IMR-90 (cell line): ENCODE measurements at regions not wholly inside any gene's neighbourhood (a gene's known extent, or its start where the extent isn't known, plus 50 kb on each side); places are given as distances from the start of the nearest gene placed in this dataset.

ENCODE experiments used
- ATAC-seq: fragments of 200-7000 bp; cut with Tn5 transposase; 2 replicates; pipeline ENCODE4 v1.9.1; 2020; ENCODE audit warnings: low read depth, mild to moderate bottlenecking, moderate library complexity
- BruUV-seq: library from RNA; stranded (reverse); fragments of 400-500 nt; replicated peaks from 2 replicates; lab custom pipeline; 2021; lab: Mats Ljungman, UMichigan
- CTCF ChIA-PET: fragments of 300-600 bp; formaldehyde crosslinking; extraction: SDS; loops from one replicate; lab custom pipeline; 2021; ENCODE audit warnings: antibody characterized with exemption; lab: Yijun Ruan, JAX
- POLR2A ChIA-PET: fragments of 300-600 bp; sonication (Branson Sonifier 250); formaldehyde crosslinking; loops from one replicate; lab custom pipeline; 2022; ENCODE audit warnings: antibody characterized with exemption; ENCODE audit not compliant: unreplicated experiment; lab: Charles Lee
- DNase-seq: peaks from one replicate; pipeline ENCODE4 v3.0.0; 2013
- H2AFZ ChIP-seq: replicated peaks from 2 replicates; pipeline ENCODE3; 2013; ENCODE audit warnings: low read length, mild to moderate bottlenecking; ENCODE audit not compliant: poor library complexity
- H2AK5ac ChIP-seq: 2 replicates; pipeline ENCODE4 v1.6.1; 2013; ENCODE audit warnings: low read depth, low read length, inconsistent platforms
- H2AK9ac ChIP-seq: replicated peaks from 2 replicates; pipeline ENCODE3; 2013; ENCODE audit warnings: mild to moderate bottlenecking, low read depth, low read length, moderate library complexity; ENCODE audit not compliant: poor library complexity
- H2BK120ac ChIP-seq: 2 replicates; pipeline ENCODE4 v1.6.1; 2013; ENCODE audit warnings: low read depth, low read length, inconsistent platforms
- H2BK15ac ChIP-seq: 3 replicates; pipeline ENCODE4 v1.6.1; 2013; ENCODE audit warnings: low read depth, low read length, inconsistent platforms
- H2BK20ac ChIP-seq: 2 replicates; pipeline ENCODE4 v1.6.1; 2013; ENCODE audit warnings: low read depth, mild to moderate bottlenecking, inconsistent platforms, low read length, moderate library complexity
- H2BK5ac ChIP-seq: 2 replicates; pipeline ENCODE4 v1.6.1; 2013; ENCODE audit warnings: mild to moderate bottlenecking, low read depth, low read length, inconsistent platforms; ENCODE audit not compliant: poor library complexity, severe bottlenecking
- H3K14ac ChIP-seq: replicated peaks from 2 replicates; pipeline ENCODE4 v1.6.1; 2013; ENCODE audit warnings: low read depth, low read length, inconsistent platforms
- H3K18ac ChIP-seq: 2 replicates; pipeline ENCODE4 v1.6.1; 2013; ENCODE audit warnings: low read depth, low read length, control low read depth
- H3K23ac ChIP-seq: 2 replicates; pipeline ENCODE4 v1.6.1; 2013; ENCODE audit warnings: low read depth, low read length, inconsistent platforms
- H3K27ac ChIP-seq: 2 replicates; pipeline ENCODE4 v1.5.1; 2013; ENCODE audit warnings: mild to moderate bottlenecking, control low read depth, low read length; ENCODE audit not compliant: insufficient read depth
- H3K27me3 ChIP-seq: 2 replicates; pipeline ENCODE4 v1.6.1; 2013; ENCODE audit warnings: low read length; ENCODE audit not compliant: control insufficient read depth, insufficient read depth
- H3K36me3 ChIP-seq: 2 replicates; pipeline ENCODE4 v1.6.1; 2013; ENCODE audit warnings: low read length, mixed read lengths; ENCODE audit not compliant: control insufficient read depth, insufficient read depth
- H3K4ac ChIP-seq: 2 replicates; pipeline ENCODE4 v1.6.1; 2013; ENCODE audit warnings: low read depth, low read length, inconsistent platforms
- H3K4me1 ChIP-seq: 2 replicates; pipeline ENCODE4 v1.6.1; 2013; ENCODE audit warnings: low read length, mixed read lengths; ENCODE audit not compliant: control insufficient read depth, insufficient read depth
- H3K4me2 ChIP-seq: 2 replicates; pipeline ENCODE4 v1.6.1; 2013; ENCODE audit warnings: low read depth, mild to moderate bottlenecking, control low read depth, low read length, moderate library complexity
- H3K4me3 ChIP-seq: 2 replicates; pipeline ENCODE4 v1.5.1; 2013; ENCODE audit warnings: low read depth, mild to moderate bottlenecking, control low read depth, low read length, moderate library complexity; ENCODE audit not compliant: insufficient read depth
- H3K56ac ChIP-seq: 2 replicates; pipeline ENCODE4 v1.6.1; 2013; ENCODE audit warnings: low read length, inconsistent platforms; ENCODE audit not compliant: insufficient read depth; ENCODE audit errors: extremely low read depth
- H3K79me1 ChIP-seq, 2 experiments: 2 replicates each; pipeline ENCODE4 v1.6.1; 2013; ENCODE audit warnings: low read length in 2 of 2, inconsistent platforms in 1 of 2, low read depth in 1 of 2
- H3K9ac ChIP-seq: 2 replicates; pipeline ENCODE4 v1.6.1; 2013; ENCODE audit warnings: low read depth, low read length, control low read depth
- H3K9me1 ChIP-seq: 2 replicates; pipeline ENCODE4 v1.6.1; 2013; ENCODE audit warnings: low read length, inconsistent platforms; ENCODE audit not compliant: insufficient read depth
- H3K9me3 ChIP-seq: 2 replicates; pipeline ENCODE4 v1.6.1; 2013; ENCODE audit warnings: low read length; ENCODE audit not compliant: control insufficient read depth, insufficient read depth
- H4K20me1 ChIP-seq: 2 replicates; pipeline ENCODE4 v1.6.1; 2013; ENCODE audit warnings: low read length, inconsistent platforms; ENCODE audit not compliant: insufficient read depth
- H4K5ac ChIP-seq: 2 replicates; pipeline ENCODE4 v1.6.1; 2013; ENCODE audit warnings: mild to moderate bottlenecking, low read depth, low read length, control low read depth
- H4K8ac ChIP-seq, 2 experiments: 2 replicates each; pipeline ENCODE4 v1.6.1; 2013; ENCODE audit warnings: low read depth in 2 of 2, low read length in 2 of 2, control low read depth in 1 of 2, inconsistent platforms in 1 of 2
- H4K91ac ChIP-seq: 2 replicates; pipeline ENCODE4 v1.6.1; 2013; ENCODE audit warnings: low read depth, low read length, inconsistent platforms; ENCODE audit not compliant: insufficient read depth
- CEBPB ChIP-seq: IDR thresholded peaks from 2 replicates; pipeline ENCODE4 v1.6.1; 2012; ENCODE audit warnings: low read depth, low read length, improper control_type of control experiment
- CHD1 ChIP-seq: IDR thresholded peaks from 2 replicates; pipeline ENCODE4 v1.6.1; 2012; ENCODE audit warnings: low read depth, low read length, improper control_type of control experiment
- FOS ChIP-seq: fragments of 150-350 bp; IDR thresholded peaks from 2 replicates; pipeline ENCODE4 v1.6.1; 2016; ENCODE audit warnings: low read depth, low read length
- MAFK ChIP-seq: IDR thresholded peaks from 2 replicates; pipeline ENCODE4 v1.6.1; 2012; ENCODE audit warnings: low read depth, low read length, improper control_type of control experiment
- MAZ ChIP-seq: IDR thresholded peaks from 2 replicates; pipeline ENCODE4 v1.6.1; 2012; ENCODE audit warnings: low read depth, mild to moderate bottlenecking, low read length, improper control_type of control experiment, moderate library complexity, borderline replicate concordance
- MXI1 ChIP-seq: IDR thresholded peaks from 2 replicates; pipeline ENCODE4 v1.6.1; 2012; ENCODE audit warnings: low read depth, mild to moderate bottlenecking, low read length, moderate library complexity, borderline replicate concordance
- NFE2L2 ChIP-seq: fragments of 150-350 bp; IDR thresholded peaks from 2 replicates; pipeline ENCODE4 v1.6.1; 2016; ENCODE audit warnings: low read depth, mild to moderate bottlenecking, low read length
- POLR2A ChIP-seq: IDR thresholded peaks from 2 replicates; pipeline ENCODE4 v1.6.1; 2012; ENCODE audit warnings: mild to moderate bottlenecking, low read depth, low read length
- RAD21 ChIP-seq: IDR thresholded peaks from 2 replicates; pipeline ENCODE4 v1.6.1; 2012; ENCODE audit warnings: low read length, improper control_type of control experiment
- RCOR1 ChIP-seq: IDR thresholded peaks from 2 replicates; pipeline ENCODE4 v1.6.1; 2012; ENCODE audit warnings: mild to moderate bottlenecking, low read length, improper control_type of control experiment; ENCODE audit not compliant: insufficient replicate concordance
- RFX5 ChIP-seq: IDR thresholded peaks from 2 replicates; pipeline ENCODE4 v1.8.0; 2012; ENCODE audit warnings: low read depth, mild to moderate bottlenecking, low read length, moderate library complexity
- WGBS, 2 experiments: methylation state at CpG; one replicate each; pipeline versions ENCODE4 v1.1.5 to v1.1.7; 2013; ENCODE audit warnings: missing lambda C conversion rate in 2 of 2; ENCODE audit not compliant: insufficient read length in 1 of 2; ENCODE audit errors: extremely low coverage in 2 of 2; 5-methylcytosine and 5-hydroxymethylcytosine counted together
- dilution Hi-C: fragments of 300-500 bp; cut with HindIII; formaldehyde crosslinking; loops from one replicate; pipeline ENCODE4 v1.14.3; 2018; ENCODE audit warnings: low sequenced_read_pairs; ENCODE audit not compliant: unreplicated experiment
- in situ Hi-C: fragments of 300-500 bp; cut with MboI; formaldehyde crosslinking; loops from 3 replicates; pipeline ENCODE4 v1.14.3; 2019; ENCODE audit warnings: low sequenced_read_pairs, inconsistent platforms, mixed read lengths
- intact Hi-C: fragments of 100-400 bp; cut with micrococcal nuclease; formaldehyde crosslinking; loops from 2 replicates; pipeline ENCODE4 v1.10.0; 2022
- TF ChIP-seq, protein P1 (sequence below): fragments of 150-350 bp; IDR thresholded peaks from 2 replicates; pipeline ENCODE4 v1.6.1; 2016; ENCODE audit warnings: low read depth, mild to moderate bottlenecking, low read length, moderate library complexity, borderline replicate concordance
- TF ChIP-seq, protein P2 (sequence below): fragments of 150-350 bp; IDR thresholded peaks from 2 replicates; pipeline ENCODE4 v1.6.1; 2017; ENCODE audit warnings: mild to moderate bottlenecking, antibody characterized with exemption, low read length, low read depth

DNA sequence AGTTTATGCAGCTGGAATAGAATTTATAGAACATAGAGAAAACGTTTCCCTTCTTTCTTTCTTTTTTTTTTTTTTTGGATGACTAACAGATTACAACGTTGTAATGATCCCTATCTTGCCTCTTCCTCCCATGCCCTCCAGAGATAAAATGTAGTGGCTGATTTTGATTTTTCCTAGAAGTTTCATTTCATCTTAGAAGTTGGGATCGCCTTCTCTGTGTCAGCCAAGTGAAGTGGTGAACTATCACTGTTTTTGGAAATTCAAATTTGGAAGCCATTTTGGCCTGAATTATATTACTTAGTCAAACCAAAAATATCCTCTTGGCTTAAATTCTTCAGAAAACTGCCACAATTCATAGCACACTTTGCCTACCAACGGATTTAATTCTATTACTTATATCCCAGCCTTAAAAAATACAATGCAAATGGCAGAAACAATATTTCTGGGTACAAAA, 1025.5 kb upstream of the NR2F2 start:
- Histone ChIP-seq H4K20me1 (no peaks in the 10 kb centered on the region), H3K23ac (no peak overlapping the region), H3K4me1 (peaks cover 7% of the 10 kb centered on the region), H3K56ac (no peak overlapping the region), H3K4ac (no peak overlapping the region), H4K5ac (no peak overlapping the region), H2BK5ac (no peak overlapping the region), H2AK9ac (no peak overlapping the region), H3K4me3 (no peak overlapping the region), H3K79me1 (no peaks in the 10 kb centered on the region), H4K91ac (no peak overlapping the region), H2BK20ac (no peak overlapping the region), H3K36me3 (no peaks in the 10 kb centered on the region), H3K27ac (no peak overlapping the region), H2BK15ac (no peak overlapping the region), H3K9me3 (no peaks in the 10 kb centered on the region), H2AK5ac (no peak overlapping the region), H3K9ac (no peak overlapping the region), H3K9me1 (peaks cover 5% of the 10 kb centered on the region), H4K8ac (no peak overlapping the region), H3K18ac (no peak overlapping the region; the same call in 1 of the 2 replicates), H2BK120ac (no peak overlapping the region), H3K27me3 (no peaks in the 10 kb centered on the region), H2AFZ (no peak overlapping the region), H3K4me2 (no peak overlapping the region), H3K14ac (no peak overlapping the region)
- no TSS peak for BruUV-seq
- no CpG with 5 or more reads among the region's 4 CpGs for WGBS, 2 experiments
- DNase-seq (no peak), ATAC-seq (peak; percentile 6; the same call in 1 of the 2 replicates)
- no peak for TF ChIP-seq FOS
- no peak for TF ChIP-seq CHD1
- TF ChIP-seq, protein P1, sequence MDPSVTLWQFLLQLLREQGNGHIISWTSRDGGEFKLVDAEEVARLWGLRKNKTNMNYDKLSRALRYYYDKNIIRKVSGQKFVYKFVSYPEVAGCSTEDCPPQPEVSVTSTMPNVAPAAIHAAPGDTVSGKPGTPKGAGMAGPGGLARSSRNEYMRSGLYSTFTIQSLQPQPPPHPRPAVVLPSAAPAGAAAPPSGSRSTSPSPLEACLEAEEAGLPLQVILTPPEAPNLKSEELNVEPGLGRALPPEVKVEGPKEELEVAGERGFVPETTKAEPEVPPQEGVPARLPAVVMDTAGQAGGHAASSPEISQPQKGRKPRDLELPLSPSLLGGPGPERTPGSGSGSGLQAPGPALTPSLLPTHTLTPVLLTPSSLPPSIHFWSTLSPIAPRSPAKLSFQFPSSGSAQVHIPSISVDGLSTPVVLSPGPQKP: no peak
- no peak for TF ChIP-seq RAD21
- TF ChIP-seq MAFK: no peak
- TF ChIP-seq MXI1: no peak
- TF ChIP-seq MAZ: no peak
- TF ChIP-seq, protein P2, sequence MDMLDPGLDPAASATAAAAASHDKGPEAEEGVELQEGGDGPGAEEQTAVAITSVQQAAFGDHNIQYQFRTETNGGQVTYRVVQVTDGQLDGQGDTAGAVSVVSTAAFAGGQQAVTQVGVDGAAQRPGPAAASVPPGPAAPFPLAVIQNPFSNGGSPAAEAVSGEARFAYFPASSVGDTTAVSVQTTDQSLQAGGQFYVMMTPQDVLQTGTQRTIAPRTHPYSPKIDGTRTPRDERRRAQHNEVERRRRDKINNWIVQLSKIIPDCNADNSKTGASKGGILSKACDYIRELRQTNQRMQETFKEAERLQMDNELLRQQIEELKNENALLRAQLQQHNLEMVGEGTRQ: no peak
- TF ChIP-seq POLR2A: no peak
- no peak for TF ChIP-seq RFX5
- TF ChIP-seq CEBPB: no peak
- TF ChIP-seq NFE2L2: no peak
- TF ChIP-seq RCOR1: no peak
- ChIA-PET CTCF (interaction anchor here (0.6 to 0.7 kb wide), 2 partner anchors 42 to 964 kb away, joined by 3 to 4 read pairs; no protein-coding TSS in a partner anchor), POLR2A (no interaction called here)
- in situ Hi-C loops (no loop called here), intact Hi-C loops (no loop called here), dilution Hi-C loops (no loop called here)
